GM23338 (cell line): ENCODE measurements at regions not wholly inside any gene's neighbourhood (a gene's known extent, or its start where the extent isn't known, plus 50 kb on each side); places are given as distances from the start of the nearest gene placed in this dataset.

Experiments
- ATAC-seq: fragments of 200-7000 bp; cut with Tn5 transposase; 3 replicates; pipeline ENCODE4 v1.9.1; 2020
- DNase-seq: peaks from one replicate; pipeline ENCODE4 v3.0.0-alpha.2; 2015; ENCODE audit warnings: low spot score
- H2AFZ ChIP-seq: fragments of 200-600 bp; sonication (generic); 2 replicates; pipeline ENCODE4 v1.8.0; 2016; ENCODE audit warnings: antibody characterized with exemption, mild to moderate bottlenecking, moderate library complexity
- H3F3A ChIP-seq: fragments of 200-600 bp; sonication (generic); replicated peaks from 2 replicates; pipeline ENCODE4 v1.8.0; 2017; ENCODE audit warnings: antibody characterized with exemption, mixed run types, low read depth
- H3K27ac ChIP-seq: fragments of 200-600 bp; sonication (generic); 2 replicates; pipeline ENCODE4 v1.6.1; 2016; ENCODE audit warnings: low read depth
- H3K27me3 ChIP-seq: fragments of 200-600 bp; sonication (generic); 2 replicates; pipeline ENCODE4 v1.8.0; 2016; ENCODE audit warnings: mild to moderate bottlenecking, mixed run types, moderate library complexity; ENCODE audit not compliant: insufficient read depth
- H3K36me3 ChIP-seq: fragments of 200-600 bp; sonication (generic); 2 replicates; pipeline ENCODE4 v1.8.0; 2016; ENCODE audit warnings: mild to moderate bottlenecking; ENCODE audit not compliant: insufficient read depth
- H3K4me1 ChIP-seq: fragments of 200-600 bp; sonication (generic); 2 replicates; pipeline ENCODE4 v1.8.0; 2016; ENCODE audit warnings: mild to moderate bottlenecking, moderate library complexity; ENCODE audit not compliant: insufficient read depth
- H3K4me2 ChIP-seq: fragments of 200-600 bp; sonication (generic); 2 replicates; pipeline ENCODE4 v1.7.1; 2017; ENCODE audit warnings: mixed run types
- H3K4me3 ChIP-seq: fragments of 200-600 bp; sonication (generic); 2 replicates; pipeline ENCODE4 v1.6.1; 2016; ENCODE audit warnings: mixed run types
- H3K79me2 ChIP-seq: fragments of 200-600 bp; sonication (generic); replicated peaks from 2 replicates; pipeline ENCODE4 v1.8.0; 2017; ENCODE audit warnings: mild to moderate bottlenecking; ENCODE audit not compliant: insufficient read depth
- H3K9me2 ChIP-seq: fragments of 200-600 bp; sonication (generic); 2 replicates; pipeline ENCODE4 v1.8.0; 2017; ENCODE audit not compliant: insufficient read depth
- H4K20me1 ChIP-seq: fragments of 200-600 bp; sonication (generic); replicated peaks from 2 replicates; pipeline ENCODE4 v1.8.0; 2017; ENCODE audit warnings: mild to moderate bottlenecking; ENCODE audit not compliant: insufficient read depth
- H3K27ac Mint-ChIP-seq: 2 replicates; pipeline ENCODE4 v1.8.0; 2020; ENCODE audit warnings: inconsistent platforms, mild to moderate bottlenecking, moderate library complexity, mixed read lengths
- H3K27me3 Mint-ChIP-seq: 3 replicates; pipeline ENCODE4 v1.8.0; 2022; ENCODE audit warnings: low read depth, mild to moderate bottlenecking, moderate library complexity, mixed read lengths, inconsistent platforms; ENCODE audit not compliant: insufficient read depth, poor library complexity
- H3K36me3 Mint-ChIP-seq: 3 replicates; pipeline ENCODE4 v1.8.0; 2021; ENCODE audit warnings: low read depth, mild to moderate bottlenecking, inconsistent platforms, moderate library complexity, mixed read lengths
- H3K4me1 Mint-ChIP-seq: 3 replicates; pipeline ENCODE4 v1.8.0; 2020; ENCODE audit warnings: mild to moderate bottlenecking, inconsistent platforms, mixed read lengths
- H3K4me3 Mint-ChIP-seq: 3 replicates; pipeline ENCODE4 v1.8.0; 2021; ENCODE audit warnings: moderate library complexity, mild to moderate bottlenecking, inconsistent platforms, mixed read lengths
- H3K9me3 Mint-ChIP-seq: 3 replicates; pipeline ENCODE4 v1.8.0; 2020; ENCODE audit warnings: moderate library complexity, mild to moderate bottlenecking, inconsistent platforms, mixed read lengths
- EZH2 ChIP-seq: fragments of 200-600 bp; sonication (generic); IDR thresholded peaks from one replicate; pipeline ENCODE4 v1.8.0; 2017; ENCODE audit warnings: antibody characterized with exemption, mild to moderate bottlenecking, low read depth; ENCODE audit not compliant: unreplicated experiment
- EZH2phosphoT487 ChIP-seq: fragments of 200-600 bp; sonication (generic); IDR thresholded peaks from one replicate; pipeline ENCODE4 v1.8.1; 2018; ENCODE audit warnings: antibody characterized with exemption; ENCODE audit not compliant: unreplicated experiment
- JUNB ChIP-seq: IDR thresholded peaks from one replicate; pipeline ENCODE4 v1.6.1; 2016; ENCODE audit warnings: antibody characterized with exemption; ENCODE audit not compliant: unreplicated experiment
- NANOG ChIP-seq: IDR thresholded peaks from 2 replicates; pipeline ENCODE4 v1.6.1; 2016; ENCODE audit warnings: antibody characterized with exemption, borderline replicate concordance
- POLR2AphosphoS5 ChIP-seq: IDR thresholded peaks from 2 replicates; pipeline ENCODE4 v1.6.1; 2016; ENCODE audit warnings: antibody characterized with exemption, low read depth
- STAT1 ChIP-seq: IDR thresholded peaks from one replicate; pipeline ENCODE4 v1.6.1; 2016; ENCODE audit warnings: antibody characterized with exemption; ENCODE audit not compliant: unreplicated experiment
- ZNF114 ChIP-seq: fragments of 250-450 bp; sonication (Bioruptor Pico); IDR thresholded peaks from 2 replicates; pipeline ENCODE4 v1.5.0; 2020; ENCODE audit warnings: mild to moderate bottlenecking, moderate library complexity
- ZNF331 ChIP-seq: fragments of 250-450 bp; sonication (Bioruptor Pico); IDR thresholded peaks from 2 replicates; pipeline ENCODE4 v1.5.0; 2020; ENCODE audit warnings: low read depth, mild to moderate bottlenecking, moderate library complexity
- TF ChIP-seq, protein P1 (sequence below): IDR thresholded peaks from one replicate; pipeline ENCODE4 v1.6.1; 2018; ENCODE audit warnings: antibody characterized with exemption; ENCODE audit not compliant: unreplicated experiment
- TF ChIP-seq, protein P2 (sequence below), 2 experiments: fragments of 200-600 bp in 1 of 2; sonication (generic) in 1 of 2; conservative IDR thresholded peaks; 2 replicates each; pipeline versions ENCODE4 v1.5.1 to v1.6.1; 2016 to 2017; ENCODE audit warnings: antibody characterized with exemption in 2 of 2, low read depth in 2 of 2, mild to moderate bottlenecking in 2 of 2, moderate library complexity in 1 of 2
- TF ChIP-seq, protein P3 (sequence below): IDR thresholded peaks from 2 replicates; pipeline ENCODE4 v1.6.1; 2016; ENCODE audit warnings: antibody characterized with exemption

GRCh38 chr1:162966613-162967012, 102.5 kb upstream of the RGS4 start:
- Histone ChIP-seq H3K79me2 (no peaks in the 10 kb centered on the region), H3K4me3 (no peak overlapping the region), H3K4me1 (no peaks in the 10 kb centered on the region), H4K20me1 (no peaks in the 10 kb centered on the region), H3K27ac (no peak overlapping the region), H3F3A (no peaks in the 10 kb centered on the region), H3K36me3 (no peaks in the 10 kb centered on the region), H2AFZ (no peak overlapping the region), H3K27me3 (no peaks in the 10 kb centered on the region), H3K4me2 (no peak overlapping the region), H3K9me2 (0 out of 2 replicates have a peak, but pooled peaks cover 1% of the 10 kb centered on the region)
- Mint-ChIP-seq H3K27ac (no peak overlapping the region), H3K4me1 (no peaks in the 10 kb centered on the region), H3K9me3 (peaks cover 2% of the 10 kb centered on the region; the same call in 1 of the 3 replicates), H3K36me3 (no peaks in the 10 kb centered on the region; the same call in 2 of the 3 replicates), H3K27me3 (no peaks in the 10 kb centered on the region), H3K4me3 (no peak overlapping the region)
- DNase-seq: no peak
- no peak for TF ChIP-seq POLR2AphosphoS5
- no peak for TF ChIP-seq EZH2
- no peak for TF ChIP-seq STAT1
- TF ChIP-seq ZNF114: no peak
- no peak for TF ChIP-seq ZNF331
- no peak for TF ChIP-seq JUNB
- TF ChIP-seq, protein P1, sequence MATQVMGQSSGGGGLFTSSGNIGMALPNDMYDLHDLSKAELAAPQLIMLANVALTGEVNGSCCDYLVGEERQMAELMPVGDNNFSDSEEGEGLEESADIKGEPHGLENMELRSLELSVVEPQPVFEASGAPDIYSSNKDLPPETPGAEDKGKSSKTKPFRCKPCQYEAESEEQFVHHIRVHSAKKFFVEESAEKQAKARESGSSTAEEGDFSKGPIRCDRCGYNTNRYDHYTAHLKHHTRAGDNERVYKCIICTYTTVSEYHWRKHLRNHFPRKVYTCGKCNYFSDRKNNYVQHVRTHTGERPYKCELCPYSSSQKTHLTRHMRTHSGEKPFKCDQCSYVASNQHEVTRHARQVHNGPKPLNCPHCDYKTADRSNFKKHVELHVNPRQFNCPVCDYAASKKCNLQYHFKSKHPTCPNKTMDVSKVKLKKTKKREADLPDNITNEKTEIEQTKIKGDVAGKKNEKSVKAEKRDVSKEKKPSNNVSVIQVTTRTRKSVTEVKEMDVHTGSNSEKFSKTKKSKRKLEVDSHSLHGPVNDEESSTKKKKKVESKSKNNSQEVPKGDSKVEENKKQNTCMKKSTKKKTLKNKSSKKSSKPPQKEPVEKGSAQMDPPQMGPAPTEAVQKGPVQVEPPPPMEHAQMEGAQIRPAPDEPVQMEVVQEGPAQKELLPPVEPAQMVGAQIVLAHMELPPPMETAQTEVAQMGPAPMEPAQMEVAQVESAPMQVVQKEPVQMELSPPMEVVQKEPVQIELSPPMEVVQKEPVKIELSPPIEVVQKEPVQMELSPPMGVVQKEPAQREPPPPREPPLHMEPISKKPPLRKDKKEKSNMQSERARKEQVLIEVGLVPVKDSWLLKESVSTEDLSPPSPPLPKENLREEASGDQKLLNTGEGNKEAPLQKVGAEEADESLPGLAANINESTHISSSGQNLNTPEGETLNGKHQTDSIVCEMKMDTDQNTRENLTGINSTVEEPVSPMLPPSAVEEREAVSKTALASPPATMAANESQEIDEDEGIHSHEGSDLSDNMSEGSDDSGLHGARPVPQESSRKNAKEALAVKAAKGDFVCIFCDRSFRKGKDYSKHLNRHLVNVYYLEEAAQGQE: no peak
- TF ChIP-seq, protein P2, sequence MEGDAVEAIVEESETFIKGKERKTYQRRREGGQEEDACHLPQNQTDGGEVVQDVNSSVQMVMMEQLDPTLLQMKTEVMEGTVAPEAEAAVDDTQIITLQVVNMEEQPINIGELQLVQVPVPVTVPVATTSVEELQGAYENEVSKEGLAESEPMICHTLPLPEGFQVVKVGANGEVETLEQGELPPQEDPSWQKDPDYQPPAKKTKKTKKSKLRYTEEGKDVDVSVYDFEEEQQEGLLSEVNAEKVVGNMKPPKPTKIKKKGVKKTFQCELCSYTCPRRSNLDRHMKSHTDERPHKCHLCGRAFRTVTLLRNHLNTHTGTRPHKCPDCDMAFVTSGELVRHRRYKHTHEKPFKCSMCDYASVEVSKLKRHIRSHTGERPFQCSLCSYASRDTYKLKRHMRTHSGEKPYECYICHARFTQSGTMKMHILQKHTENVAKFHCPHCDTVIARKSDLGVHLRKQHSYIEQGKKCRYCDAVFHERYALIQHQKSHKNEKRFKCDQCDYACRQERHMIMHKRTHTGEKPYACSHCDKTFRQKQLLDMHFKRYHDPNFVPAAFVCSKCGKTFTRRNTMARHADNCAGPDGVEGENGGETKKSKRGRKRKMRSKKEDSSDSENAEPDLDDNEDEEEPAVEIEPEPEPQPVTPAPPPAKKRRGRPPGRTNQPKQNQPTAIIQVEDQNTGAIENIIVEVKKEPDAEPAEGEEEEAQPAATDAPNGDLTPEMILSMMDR (conservative IDR thresholded peaks at IDR 0.05; ENCODE audit: low read depth in 2 of 2): no peak
- TF ChIP-seq, protein P3, sequence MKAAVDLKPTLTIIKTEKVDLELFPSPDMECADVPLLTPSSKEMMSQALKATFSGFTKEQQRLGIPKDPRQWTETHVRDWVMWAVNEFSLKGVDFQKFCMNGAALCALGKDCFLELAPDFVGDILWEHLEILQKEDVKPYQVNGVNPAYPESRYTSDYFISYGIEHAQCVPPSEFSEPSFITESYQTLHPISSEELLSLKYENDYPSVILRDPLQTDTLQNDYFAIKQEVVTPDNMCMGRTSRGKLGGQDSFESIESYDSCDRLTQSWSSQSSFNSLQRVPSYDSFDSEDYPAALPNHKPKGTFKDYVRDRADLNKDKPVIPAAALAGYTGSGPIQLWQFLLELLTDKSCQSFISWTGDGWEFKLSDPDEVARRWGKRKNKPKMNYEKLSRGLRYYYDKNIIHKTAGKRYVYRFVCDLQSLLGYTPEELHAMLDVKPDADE: no peak
- TF ChIP-seq EZH2phosphoT487: no peak
- no peak for ATAC-seq

DNA sequence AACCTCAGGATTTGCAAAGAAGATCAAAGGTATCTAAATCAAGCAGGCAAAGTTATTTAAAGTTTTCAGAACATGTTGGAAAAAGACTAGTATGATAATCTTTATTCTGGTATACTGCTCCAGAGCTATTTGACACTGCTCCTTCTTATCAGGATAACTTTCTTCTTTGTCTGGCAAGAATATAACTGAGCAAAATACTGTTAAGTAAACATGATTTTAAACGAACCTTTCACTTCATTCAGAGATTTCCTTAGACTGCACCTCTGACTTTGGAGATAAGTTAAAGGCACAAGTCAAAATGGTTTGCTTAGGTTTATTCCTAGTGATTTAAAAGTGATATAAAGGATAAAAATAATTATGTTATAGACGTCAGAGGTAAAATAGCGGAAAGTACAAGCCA, 103.9 kb upstream of the CCDC190 start:
- H3K4me1 Mint-ChIP-seq: no peaks in the 10 kb centered on the region
- Histone ChIP-seq H2AFZ (no peak overlapping the region), H3K4me3 (no peak overlapping the region), H3K27ac (no peak overlapping the region), H3K79me2 (no peaks in the 10 kb centered on the region), H3K4me1 (no peaks in the 10 kb centered on the region), H3K36me3 (no peaks in the 10 kb centered on the region), H3F3A (no peaks in the 10 kb centered on the region), H3K9me2 (no peaks in the 10 kb centered on the region), H4K20me1 (no peaks in the 10 kb centered on the region), H3K27me3 (no peaks in the 10 kb centered on the region), H3K4me2 (no peak overlapping the region)
- no peaks in the 10 kb centered on the region; the same call in 2 of the 3 replicates for H3K36me3 Mint-ChIP-seq
- DNase-seq (no peak), ATAC-seq (no peak)
- no peak overlapping the region for H3K27ac Mint-ChIP-seq
- no peaks in the 10 kb centered on the region for H3K27me3 Mint-ChIP-seq
- peaks cover 2% of the 10 kb centered on the region; the same call in 1 of the 3 replicates for H3K9me3 Mint-ChIP-seq
- no peak overlapping the region for H3K4me3 Mint-ChIP-seq
- TF ChIP-seq NANOG: no peak
- TF ChIP-seq POLR2AphosphoS5: no peak
- TF ChIP-seq, protein P3: no peak
- TF ChIP-seq, protein P2 (conservative IDR thresholded peaks at IDR 0.05; ENCODE audit: low read depth in 2 of 2): no peak
- no peak for TF ChIP-seq ZNF114
